ENCODE measurements at regions not wholly inside any gene's neighbourhood (a gene's known extent, or its start where the extent isn't known, plus 50 kb on each side); places are given as distances from the start of the nearest gene placed in this dataset.

- H3K4me1 Mint-ChIP-seq = peaks cover 3% of the 10 kb centered on the region
- POLR2A ChIA-PET = no interaction called here
- H3K4me3 Mint-ChIP-seq = no peak overlapping the region
- no peak overlapping the region for H3K27ac Mint-ChIP-seq
- H3K9me3 Mint-ChIP-seq = no peaks in the 10 kb centered on the region
- DNase-seq (ENCODE audit: low spot score) (no peak), ATAC-seq (no peak)
- TF ChIP-seq E2F5 (CRISPR knock-in tag; IDR thresholded peaks at IDR 0.05) = no peak
- TF ChIP-seq CREB1 (CRISPR knock-in tag; IDR thresholded peaks at IDR 0.05) = no peak
- CTCF ChIA-PET = interaction anchor here (2.0 kb wide), 1 partner anchor 9 kb away, joined by 9 read pairs; no protein-coding TSS in a partner anchor
- H3K36me3 Mint-ChIP-seq = no peaks in the 10 kb centered on the region
- no peaks in the 10 kb centered on the region for H3K27me3 Mint-ChIP-seq (ENCODE audit: low read depth)
Measured at GRCh38 chr20:12829170-12829569, 179.6 kb upstream of the SPTLC3 start.

GRCh38 chr20:12833861-12834260 is 174.9 kb upstream of the SPTLC3 start:
- H3K27ac Mint-ChIP-seq = no peak overlapping the region
- DNase-seq (ENCODE audit: low spot score) (no peak), ATAC-seq (no peak)
- H3K36me3 Mint-ChIP-seq = no peaks in the 10 kb centered on the region
- no peaks in the 10 kb centered on the region for H3K9me3 Mint-ChIP-seq
- no peak overlapping the region for H3K4me3 Mint-ChIP-seq
- peaks cover 20% of the 10 kb centered on the region for H3K4me1 Mint-ChIP-seq
- no peaks in the 10 kb centered on the region for H3K27me3 Mint-ChIP-seq (ENCODE audit: low read depth)
- CTCF ChIA-PET = no interaction called here
- TF ChIP-seq RORB (CRISPR knock-in tag; IDR thresholded peaks at IDR 0.05) (no peak), SOX15 (CRISPR knock-in tag; IDR thresholded peaks at IDR 0.05) (no peak), ZNF396 (CRISPR knock-in tag; IDR thresholded peaks at IDR 0.05; ENCODE audit: borderline replicate concordance) (no peak), GABPB1 (CRISPR knock-in tag; IDR thresholded peaks at IDR 0.05) (no peak), ATF2 (CRISPR knock-in tag; IDR thresholded peaks at IDR 0.05; ENCODE audit: borderline replicate concordance, low read depth) (no peak), E2F1 (CRISPR knock-in tag; IDR thresholded peaks at IDR 0.05) (no peak), USF1 (CRISPR knock-in tag; IDR thresholded peaks at IDR 0.05) (no peak), IRF2 (CRISPR knock-in tag; IDR thresholded peaks at IDR 0.05; ENCODE audit: borderline replicate concordance, low read depth) (no peak), ZNF232 (CRISPR knock-in tag; IDR thresholded peaks at IDR 0.05) (no peak), USF2 (CRISPR knock-in tag; IDR thresholded peaks at IDR 0.05) (no peak), ARID4B (CRISPR knock-in tag; IDR thresholded peaks at IDR 0.05; ENCODE audit: borderline replicate concordance) (no peak), GTF2I (CRISPR knock-in tag; conservative IDR thresholded peaks at IDR 0.05) (no peak), FOXK1 (CRISPR knock-in tag; IDR thresholded peaks at IDR 0.05) (no peak)
- POLR2A ChIA-PET = no interaction called here

All from WTC11 (cell line).